ENCODE measurements at regions not wholly inside any gene's neighbourhood (a gene's known extent, or its start where the extent isn't known, plus 50 kb on each side); places are given as distances from the start of the nearest gene placed in this dataset.

- H3K36me3 ChIP-seq: no peaks in the 10 kb centered on the region
- DNase-seq: no peak
- H3K27me3 ChIP-seq: no peaks in the 10 kb centered on the region
- TF ChIP-seq POLR2A (IDR thresholded peaks at IDR 0.05): no peak
- TF ChIP-seq CTCF (IDR thresholded peaks at IDR 0.05): no peak
- H3K4me1 ChIP-seq: no peaks in the 10 kb centered on the region
- intact Hi-C loops (cut with DNase I; ENCODE audit: low total_unique reads): no loop called here
- H3K9me3 ChIP-seq: no peaks in the 10 kb centered on the region
- H3K4me3 ChIP-seq: no peak overlapping the region
- H3K27ac ChIP-seq: no peak overlapping the region
These were observed 612.8 kb upstream of the FAM174A start for GRCh38 chr5:99922386-99922785.

DNA sequence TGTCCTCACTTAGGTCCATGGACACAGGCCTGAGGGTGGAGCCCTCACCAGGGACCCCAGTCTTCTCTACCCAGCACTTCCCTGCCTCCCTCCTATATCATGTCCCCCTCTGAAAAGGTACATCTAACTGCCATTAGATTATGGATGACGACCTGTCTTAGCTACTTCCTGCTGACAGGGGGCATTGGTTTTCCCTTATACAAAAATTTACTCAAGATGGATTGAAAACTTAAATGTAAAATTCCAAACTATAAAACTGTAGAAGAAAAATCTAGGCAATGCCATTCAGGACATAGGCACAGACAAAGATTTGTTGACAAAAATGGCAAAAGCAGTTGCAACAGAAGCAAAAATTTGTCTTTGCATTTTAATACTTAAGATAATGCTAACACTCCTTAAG, 623.2 kb upstream of the FAM174A start:
- Histone ChIP-seq H3K9me3 (no peaks in the 10 kb centered on the region), H3K4me3 (no peak overlapping the region), H3K4me1 (no peaks in the 10 kb centered on the region), H3K27ac (no peak overlapping the region), H3K36me3 (no peaks in the 10 kb centered on the region), H3K27me3 (no peaks in the 10 kb centered on the region)
- DNase-seq: no peak
- intact Hi-C loops (cut with DNase I; ENCODE audit: low total_unique reads): no loop called here
- TF ChIP-seq POLR2A (IDR thresholded peaks at IDR 0.05): no peak

GRCh38 chr5:99906776-99907175, 628.4 kb upstream of the FAM174A start:
- intact Hi-C loops (cut with DNase I; ENCODE audit: low total_unique reads): no loop called here
- Histone ChIP-seq H3K36me3 (no peaks in the 10 kb centered on the region), H3K27ac (no peak overlapping the region), H3K4me1 (no peaks in the 10 kb centered on the region), H3K9me3 (no peaks in the 10 kb centered on the region), H3K27me3 (no peaks in the 10 kb centered on the region), H3K4me3 (no peak overlapping the region)
- TF ChIP-seq POLR2A (IDR thresholded peaks at IDR 0.05) (no peak), CTCF (IDR thresholded peaks at IDR 0.05) (no peak)
- DNase-seq: no peak

GRCh38 chr5:99901972-99902371, 633.2 kb upstream of the FAM174A start:
- no peak for TF ChIP-seq CTCF (IDR thresholded peaks at IDR 0.05)
- TF ChIP-seq POLR2A (IDR thresholded peaks at IDR 0.05): no peak
- intact Hi-C loops (cut with DNase I; ENCODE audit: low total_unique reads): no loop called here
- DNase-seq: no peak
- H3K36me3 ChIP-seq: no peaks in the 10 kb centered on the region
- H3K4me3 ChIP-seq: no peak overlapping the region
- no peak overlapping the region for H3K27ac ChIP-seq
- no peaks in the 10 kb centered on the region for H3K27me3 ChIP-seq
- H3K9me3 ChIP-seq: no peaks in the 10 kb centered on the region
- no peaks in the 10 kb centered on the region for H3K4me1 ChIP-seq

- no peak overlapping the region for H3K27ac ChIP-seq
These were observed 634.8 kb upstream of the FAM174A start for GRCh38 chr5:99900302-99900852.

More at GRCh38 chr5:99900302-99900852, 634.8 kb upstream of the FAM174A start:
- H3K36me3 ChIP-seq: no peaks in the 10 kb centered on the region
- H3K4me3 ChIP-seq: no peak overlapping the region
- DNase-seq: no peak
- H3K27me3 ChIP-seq: no peaks in the 10 kb centered on the region
- intact Hi-C loops (cut with DNase I; ENCODE audit: low total_unique reads): no loop called here
- no peaks in the 10 kb centered on the region for H3K9me3 ChIP-seq
- no peaks in the 10 kb centered on the region for H3K4me1 ChIP-seq
- TF ChIP-seq POLR2A (IDR thresholded peaks at IDR 0.05): no peak
- TF ChIP-seq CTCF (IDR thresholded peaks at IDR 0.05): no peak
